ENCODE measurements at regions not wholly inside any gene's neighbourhood (a gene's known extent, or its start where the extent isn't known, plus 50 kb on each side); places are given as distances from the start of the nearest gene placed in this dataset.

DNA sequence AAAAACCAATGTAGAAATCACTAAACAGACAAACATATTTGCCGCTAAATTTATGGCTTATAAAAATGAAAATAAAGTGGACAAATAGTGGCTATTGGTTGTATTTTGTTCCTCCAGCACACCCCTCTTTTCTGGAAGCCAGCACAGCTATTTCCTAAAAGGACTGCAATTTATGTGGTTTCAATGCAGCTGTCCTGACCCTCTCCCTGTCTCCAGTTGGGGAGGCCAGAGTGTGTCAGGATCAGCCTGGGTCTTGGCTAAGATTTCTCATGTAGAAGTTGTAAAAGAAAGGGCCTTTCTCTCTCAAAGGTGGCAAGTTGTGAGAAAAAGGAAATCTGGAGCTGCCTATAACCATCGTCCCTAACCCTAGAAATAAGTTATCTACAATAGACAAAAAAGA lies 165.6 kb downstream of the ALDH8A1 start:
- H3K9me3 ChIP-seq (ENCODE audit: insufficient read depth, low read depth, low read length): peaks cover under 1% of the 10 kb centered on the region
- no peak overlapping the region for H3K18ac ChIP-seq (ENCODE audit: low read length)
- H2BK120ac ChIP-seq (ENCODE audit: insufficient read depth, low read length, poor library complexity): no peak overlapping the region
- no peaks in the 10 kb centered on the region for H3K36me3 ChIP-seq (ENCODE audit: control insufficient read depth in 1 of 2, insufficient read depth in 2 of 2, low read length in 2 of 2)
- H4K8ac ChIP-seq (ENCODE audit: low read depth, low read length): no peak overlapping the region
- no peaks in the 10 kb centered on the region for H3K27me3 ChIP-seq (ENCODE audit: insufficient read depth, low read length)
- H3K79me2 ChIP-seq (ENCODE audit: control insufficient read depth, insufficient read depth, low read length, poor library complexity): no peaks in the 10 kb centered on the region
- no peak overlapping the region for H3K4ac ChIP-seq (ENCODE audit: low read depth, low read length)
- no peak overlapping the region for H3K23ac ChIP-seq (ENCODE audit: low read length)
- H4K91ac ChIP-seq (ENCODE audit: low read depth, low read length): no peak overlapping the region
- H2AK5ac ChIP-seq (ENCODE audit: low read length): no peak overlapping the region
- no peak overlapping the region for H3K27ac ChIP-seq (ENCODE audit: low read depth, low read length)
- H3K4me1 ChIP-seq (ENCODE audit: control insufficient read depth in 1 of 2, insufficient read depth in 2 of 2, low read length in 2 of 2): no peaks in the 10 kb centered on the region
- H2BK5ac ChIP-seq (ENCODE audit: low read depth, low read length, poor library complexity): no peak overlapping the region
- no peak overlapping the region for H2AFZ ChIP-seq (ENCODE audit: insufficient read depth, low read length, poor library complexity)
- no peaks in the 10 kb centered on the region for H3K79me1 ChIP-seq (ENCODE audit: low read length)
- no peak for DNase-seq
- H4K12ac ChIP-seq (ENCODE audit: low read depth, low read length): no peak overlapping the region
- no peak overlapping the region for H3K9ac ChIP-seq (ENCODE audit: low read length)
- H3K4me2 ChIP-seq (ENCODE audit: low read length): no peak overlapping the region
- H3K14ac ChIP-seq (ENCODE audit: low read length): no peak overlapping the region
- no peak overlapping the region for H2BK12ac ChIP-seq (ENCODE audit: low read length)
- no CpG with 5 or more reads among the region's 2 CpGs for WGBS (ENCODE audit: extremely low coverage, insufficient coverage, insufficient read length)
- no peak overlapping the region for H3K4me3 ChIP-seq (ENCODE audit: low read depth, low read length)

- Histone ChIP-seq H4K12ac (ENCODE audit: low read depth, low read length) (no peak overlapping the region), H2AK5ac (ENCODE audit: low read length) (no peak overlapping the region), H3K18ac (ENCODE audit: low read length) (no peak overlapping the region), H2AFZ (ENCODE audit: insufficient read depth, low read length, poor library complexity) (no peak overlapping the region), H4K8ac (ENCODE audit: low read depth, low read length) (no peak overlapping the region), H3K36me3 (ENCODE audit: control insufficient read depth in 1 of 2, insufficient read depth in 2 of 2, low read length in 2 of 2) (no peaks in the 10 kb centered on the region), H3K9ac (ENCODE audit: low read length) (no peak overlapping the region), H3K27me3 (ENCODE audit: insufficient read depth, low read length) (no peaks in the 10 kb centered on the region), H3K4me3 (ENCODE audit: low read depth, low read length) (no peak overlapping the region), H3K14ac (ENCODE audit: low read length) (no peak overlapping the region), H3K9me3 (ENCODE audit: insufficient read depth, low read depth, low read length) (peaks cover 3% of the 10 kb centered on the region), H2BK120ac (ENCODE audit: insufficient read depth, low read length, poor library complexity) (no peak overlapping the region), H2BK5ac (ENCODE audit: low read depth, low read length, poor library complexity) (no peak overlapping the region), H3K79me2 (ENCODE audit: control insufficient read depth, insufficient read depth, low read length, poor library complexity) (no peaks in the 10 kb centered on the region), H3K27ac (ENCODE audit: low read depth, low read length) (no peak overlapping the region), H3K4me1 (ENCODE audit: control insufficient read depth in 1 of 2, insufficient read depth in 2 of 2, low read length in 2 of 2) (no peaks in the 10 kb centered on the region), H3K4me2 (ENCODE audit: low read length) (no peak overlapping the region), H3K4ac (ENCODE audit: low read depth, low read length) (no peak overlapping the region), H3K23ac (ENCODE audit: low read length) (no peak overlapping the region), H2BK12ac (ENCODE audit: low read length) (no peak overlapping the region), H3K79me1 (ENCODE audit: low read length) (no peaks in the 10 kb centered on the region), H4K91ac (ENCODE audit: low read depth, low read length) (no peak overlapping the region)
- no CpG with 5 or more reads among the region's 2 CpGs for WGBS (ENCODE audit: extremely low coverage, insufficient coverage, insufficient read length)
- no peak for DNase-seq
These were observed 171.5 kb downstream of the ALDH8A1 start for GRCh38 chr6:134778431-134778830.

GRCh38 chr6:134774201-134774638 lies 175.7 kb downstream of the ALDH8A1 start:
- no CpG with 5 or more reads among the region's 1 CpG for WGBS (ENCODE audit: extremely low coverage, insufficient coverage, insufficient read length)
- Histone ChIP-seq H4K91ac (ENCODE audit: low read depth, low read length) (no peak overlapping the region), H3K4me2 (ENCODE audit: low read length) (no peak overlapping the region), H3K27me3 (ENCODE audit: insufficient read depth, low read length) (no peaks in the 10 kb centered on the region), H3K79me2 (ENCODE audit: control insufficient read depth, insufficient read depth, low read length, poor library complexity) (no peaks in the 10 kb centered on the region), H3K14ac (ENCODE audit: low read length) (no peak overlapping the region), H3K4ac (ENCODE audit: low read depth, low read length) (no peak overlapping the region), H3K9ac (ENCODE audit: low read length) (no peak overlapping the region), H3K9me3 (ENCODE audit: insufficient read depth, low read depth, low read length) (peaks cover 2% of the 10 kb centered on the region), H2BK12ac (ENCODE audit: low read length) (no peak overlapping the region), H3K4me3 (ENCODE audit: low read depth, low read length) (no peak overlapping the region), H4K12ac (ENCODE audit: low read depth, low read length) (no peak overlapping the region), H2AK5ac (ENCODE audit: low read length) (no peak overlapping the region), H3K79me1 (ENCODE audit: low read length) (no peaks in the 10 kb centered on the region), H2AFZ (ENCODE audit: insufficient read depth, low read length, poor library complexity) (no peak overlapping the region), H2BK120ac (ENCODE audit: insufficient read depth, low read length, poor library complexity) (no peak overlapping the region), H3K36me3 (ENCODE audit: control insufficient read depth in 1 of 2, insufficient read depth in 2 of 2, low read length in 2 of 2) (no peaks in the 10 kb centered on the region), H3K23ac (ENCODE audit: low read length) (no peak overlapping the region), H3K4me1 (ENCODE audit: control insufficient read depth in 1 of 2, insufficient read depth in 2 of 2, low read length in 2 of 2) (no peaks in the 10 kb centered on the region), H3K27ac (ENCODE audit: low read depth, low read length) (no peak overlapping the region), H4K8ac (ENCODE audit: low read depth, low read length) (no peak overlapping the region), H2BK5ac (ENCODE audit: low read depth, low read length, poor library complexity) (no peak overlapping the region), H3K18ac (ENCODE audit: low read length) (no peak overlapping the region)
- peak; percentile 26 to 87 for DNase-seq

GRCh38 chr6:134772671-134773360 lies 177.1 kb downstream of the ALDH8A1 start:
- no peak overlapping the region for H3K14ac ChIP-seq (ENCODE audit: low read length)

More at GRCh38 chr6:134772671-134773360, 177.1 kb downstream of the ALDH8A1 start:
- H3K27me3 ChIP-seq (ENCODE audit: insufficient read depth, low read length): no peaks in the 10 kb centered on the region
- H3K79me2 ChIP-seq (ENCODE audit: control insufficient read depth, insufficient read depth, low read length, poor library complexity): no peaks in the 10 kb centered on the region
- H2BK5ac ChIP-seq (ENCODE audit: low read depth, low read length, poor library complexity): no peak overlapping the region
- H2BK120ac ChIP-seq (ENCODE audit: insufficient read depth, low read length, poor library complexity): no peak overlapping the region
- no peak overlapping the region for H3K9ac ChIP-seq (ENCODE audit: low read length)
- H3K23ac ChIP-seq (ENCODE audit: low read length): no peak overlapping the region
- H3K27ac ChIP-seq (ENCODE audit: low read depth, low read length): no peak overlapping the region
- H2BK12ac ChIP-seq (ENCODE audit: low read length): no peak overlapping the region
- H4K8ac ChIP-seq (ENCODE audit: low read depth, low read length): no peak overlapping the region
- no peak overlapping the region for H4K12ac ChIP-seq (ENCODE audit: low read depth, low read length)
- H3K4ac ChIP-seq (ENCODE audit: low read depth, low read length): no peak overlapping the region
- no peaks in the 10 kb centered on the region for H3K79me1 ChIP-seq (ENCODE audit: low read length)
- no peak overlapping the region for H3K18ac ChIP-seq (ENCODE audit: low read length)
- no peaks in the 10 kb centered on the region for H3K9me3 ChIP-seq (ENCODE audit: insufficient read depth, low read depth, low read length)
- no peak overlapping the region for H2AFZ ChIP-seq (ENCODE audit: insufficient read depth, low read length, poor library complexity)
- H2AK5ac ChIP-seq (ENCODE audit: low read length): no peak overlapping the region
- H3K36me3 ChIP-seq (ENCODE audit: control insufficient read depth in 1 of 2, insufficient read depth in 2 of 2, low read length in 2 of 2): no peaks in the 10 kb centered on the region
- no peak overlapping the region for H3K4me3 ChIP-seq (ENCODE audit: low read depth, low read length)
- no CpG with 5 or more reads among the region's 6 CpGs for WGBS (ENCODE audit: extremely low coverage, insufficient coverage, insufficient read length)
- H4K91ac ChIP-seq (ENCODE audit: low read depth, low read length): no peak overlapping the region
- no peak overlapping the region for H3K4me2 ChIP-seq (ENCODE audit: low read length)
- H3K4me1 ChIP-seq (ENCODE audit: control insufficient read depth in 1 of 2, insufficient read depth in 2 of 2, low read length in 2 of 2): no peaks in the 10 kb centered on the region
- DNase-seq: peak; percentile 57 to 76
